GM12892 (cell line): ENCODE measurements at regions not wholly inside any gene's neighbourhood (a gene's known extent, or its start where the extent isn't known, plus 50 kb on each side); places are given as distances from the start of the nearest gene placed in this dataset.

ENCODE experiments used
- POLR2A ChIP-seq: IDR thresholded peaks from 2 replicates; pipeline ENCODE4 v1.6.1; 2011; ENCODE audit warnings: low read depth, low read length, control low read depth
- POLR2AphosphoS5 ChIP-seq: IDR thresholded peaks from 2 replicates; pipeline ENCODE4 v1.6.1; 2011; ENCODE audit warnings: low read depth, low read length, control low read depth

DNA sequence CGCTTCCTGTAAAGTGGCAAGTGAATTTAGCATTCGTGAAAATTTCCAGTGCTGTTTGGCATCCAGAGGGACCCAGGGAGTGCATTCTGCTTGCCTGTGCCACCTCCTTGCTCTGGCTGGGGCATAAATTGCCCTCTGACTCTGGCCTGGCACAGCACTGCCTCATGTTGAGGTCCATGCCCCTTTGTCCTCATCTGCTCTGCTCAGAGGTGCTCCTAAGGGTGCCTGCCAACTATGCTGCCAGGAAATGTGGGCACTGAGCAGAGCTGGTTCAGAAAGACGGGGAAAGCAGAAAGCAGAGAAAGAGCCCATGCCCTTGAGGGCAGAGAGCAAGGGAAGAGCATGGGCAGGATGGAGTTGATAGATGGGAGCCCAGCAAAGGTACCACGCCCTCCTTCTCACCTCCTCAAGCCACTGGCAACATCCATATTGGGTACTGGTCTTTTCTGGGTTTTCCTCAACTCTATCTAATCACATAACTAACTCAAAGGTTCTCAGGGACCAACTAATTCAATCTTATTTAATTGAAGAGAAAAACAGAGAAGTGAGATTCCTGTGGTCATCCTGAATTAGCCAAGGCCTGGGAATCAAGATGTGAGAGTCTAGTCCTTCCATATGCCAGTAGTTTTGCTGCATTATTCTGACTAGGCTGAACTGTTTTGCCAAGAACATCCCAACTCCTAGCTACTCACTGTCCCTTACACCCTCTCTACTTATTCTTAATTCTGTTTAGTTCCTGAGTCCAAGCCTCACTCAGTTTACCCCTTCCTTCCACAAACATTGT, 441.5 kb upstream of the TNP1 start:
- no peak for TF ChIP-seq POLR2A
- TF ChIP-seq POLR2AphosphoS5, result no peak
